GM18508 (cell line): ENCODE measurements at regions not wholly inside any gene's neighbourhood (a gene's known extent, or its start where the extent isn't known, plus 50 kb on each side); places are given as distances from the start of the nearest gene placed in this dataset.

ENCODE experiments used
- ATAC-seq: cut with Tn5 transposase; IDR thresholded peaks from one replicate; pipeline ENCODE4 v1.9.1; 2021; ENCODE audit warnings: moderate number of reproducible peaks; ENCODE audit not compliant: insufficient read depth, unreplicated experiment

DNA sequence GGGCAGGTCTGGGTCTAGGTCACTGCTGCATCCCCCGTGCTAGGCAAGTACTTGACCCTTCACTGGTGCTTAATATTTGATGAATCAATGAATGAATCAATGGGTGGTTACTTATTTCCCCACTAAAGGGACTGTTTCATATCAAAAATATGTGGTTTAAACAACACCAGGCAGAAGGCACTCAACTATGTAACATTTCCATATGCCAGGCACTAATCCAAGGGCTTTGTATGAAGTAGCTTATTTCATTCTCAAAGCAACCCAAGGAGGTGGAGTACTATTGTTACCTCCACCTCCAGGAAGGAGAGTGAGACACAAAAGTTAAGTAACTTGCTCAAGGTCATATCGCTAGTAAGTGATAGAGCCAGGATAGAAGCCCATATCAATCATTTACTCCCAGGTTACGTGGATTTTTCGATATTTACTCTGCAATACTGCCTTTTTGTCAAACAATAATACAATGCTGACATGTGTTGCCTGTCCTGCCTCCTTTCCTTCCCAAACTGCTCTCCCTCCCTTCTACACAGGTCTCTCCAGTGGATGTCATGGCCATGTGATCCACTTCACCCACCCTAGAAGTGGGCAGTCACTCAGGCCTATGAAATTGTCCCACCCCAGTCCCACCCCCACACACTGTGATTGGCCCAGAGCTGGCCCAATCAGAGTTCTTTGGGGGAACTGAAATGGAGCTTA, 142.8 kb downstream of the ETS2 start:
- ATAC-seq: no peak

DNA sequence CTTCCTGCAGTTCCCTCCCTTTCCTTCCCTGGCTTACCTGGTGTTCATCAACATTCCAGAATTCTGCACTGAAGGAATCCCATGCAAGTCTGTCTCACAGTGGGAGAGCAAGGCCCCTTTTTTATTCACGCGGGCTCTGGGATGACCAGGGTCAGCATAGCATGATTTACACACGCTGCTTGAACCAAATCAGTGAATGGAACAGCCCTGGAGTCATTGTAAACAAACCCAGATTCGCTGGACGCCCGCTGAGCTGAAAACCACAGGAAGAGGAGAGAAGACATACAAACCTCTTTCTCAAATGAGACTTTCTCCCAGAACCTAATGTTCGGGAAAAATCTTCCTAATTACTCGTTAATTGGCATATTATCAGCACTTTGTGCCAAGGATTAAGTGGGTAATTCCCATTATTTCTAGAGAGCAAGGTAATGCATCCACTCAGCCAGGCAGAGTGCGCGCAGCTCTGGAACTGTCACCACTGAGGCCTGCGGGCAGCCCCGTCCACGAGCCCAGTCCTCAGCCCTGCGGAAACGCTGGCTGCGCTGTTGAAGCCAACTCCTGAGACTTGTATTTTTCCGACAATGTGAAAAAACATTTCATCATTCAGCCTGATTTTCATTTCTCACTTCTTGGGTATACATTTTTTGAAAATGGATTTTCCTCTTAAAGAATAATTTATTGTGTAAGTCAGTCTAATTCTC, 140.0 kb downstream of the ETS2 start:
- ATAC-seq: no peak

DNA sequence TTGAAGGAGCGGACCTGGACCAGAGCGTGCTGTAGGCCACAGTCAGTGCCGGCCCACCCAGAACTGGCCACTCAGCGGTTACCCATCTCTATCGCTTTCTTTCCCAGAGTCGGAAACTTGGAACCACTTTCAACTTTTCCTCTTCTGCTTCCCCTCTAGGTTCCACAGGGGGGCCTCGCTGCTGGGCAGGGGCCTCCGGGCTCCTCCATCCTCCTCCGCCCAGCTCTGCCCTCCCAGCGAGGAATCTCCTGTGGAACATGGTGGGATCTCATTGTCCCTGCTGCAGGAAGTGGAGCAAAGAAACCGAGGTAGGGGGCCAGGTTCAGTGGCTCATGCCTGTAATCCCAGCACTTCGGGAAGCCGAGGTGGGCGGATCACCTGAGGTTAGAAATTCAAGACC, 139.2 kb downstream of the ETS2 start:
- ATAC-seq: no peak

DNA sequence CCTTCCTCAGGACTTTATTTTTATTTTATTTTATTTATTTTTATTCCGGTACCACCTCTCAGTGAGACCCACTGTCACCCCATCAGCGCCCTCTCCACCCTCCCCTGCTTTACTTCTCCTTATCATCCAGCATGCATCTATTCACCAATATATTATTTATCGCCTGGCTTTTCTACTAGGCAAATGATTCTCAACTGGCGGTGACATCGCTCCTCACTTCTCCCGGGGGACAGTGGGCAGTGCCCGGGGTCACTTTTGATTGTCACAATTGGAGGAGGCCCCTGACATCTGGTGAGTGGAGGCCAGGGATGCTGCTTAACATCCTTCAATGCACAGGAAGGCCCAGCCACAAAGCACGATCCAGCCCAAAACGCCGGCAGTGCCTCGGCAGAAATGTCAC, 138.7 kb downstream of the ETS2 start:
- ATAC-seq: no peak

DNA sequence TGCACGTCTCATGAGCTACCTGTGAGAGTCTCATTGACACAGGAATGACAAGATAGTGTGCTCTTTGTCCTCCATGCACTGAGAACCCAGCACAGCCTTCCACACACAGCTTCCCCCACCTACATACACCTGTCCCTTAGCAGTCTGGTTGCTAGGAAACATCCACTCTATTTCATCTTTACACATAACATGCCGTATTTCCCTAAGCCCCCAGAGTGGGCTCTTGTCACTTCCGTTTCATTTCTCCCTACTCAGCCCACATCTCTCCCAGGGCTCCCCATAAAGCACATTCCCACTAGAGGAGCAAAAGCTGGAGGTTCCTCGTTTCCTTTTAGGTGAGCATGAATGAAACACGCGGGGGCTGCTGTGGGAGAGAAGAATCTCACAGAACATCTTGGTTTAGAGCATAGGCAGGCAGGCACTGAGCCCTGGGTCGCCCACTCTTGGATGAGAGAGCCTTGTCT, 137.1 kb downstream of the ETS2 start:
- ATAC-seq: no peak

DNA sequence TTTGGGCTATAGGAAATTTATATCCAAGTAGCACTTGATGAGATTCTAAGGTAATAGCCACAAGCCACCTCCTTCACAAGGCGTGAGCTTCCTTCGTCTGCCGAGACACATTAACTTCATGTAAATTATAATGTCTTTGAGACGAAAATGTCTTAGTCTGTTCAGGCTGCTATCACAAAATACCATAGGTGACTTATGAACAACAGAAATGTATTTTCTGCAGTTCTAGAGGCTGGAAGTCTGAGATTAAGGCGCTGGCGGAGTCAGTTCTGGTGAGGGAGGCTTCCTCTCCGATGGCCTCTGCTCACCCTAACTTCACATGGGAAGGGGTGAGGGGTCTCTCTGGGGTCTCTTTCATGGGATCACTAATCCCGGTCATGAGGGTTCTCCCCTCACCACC, 133.0 kb downstream of the ETS2 start:
- ATAC-seq: no peak

DNA sequence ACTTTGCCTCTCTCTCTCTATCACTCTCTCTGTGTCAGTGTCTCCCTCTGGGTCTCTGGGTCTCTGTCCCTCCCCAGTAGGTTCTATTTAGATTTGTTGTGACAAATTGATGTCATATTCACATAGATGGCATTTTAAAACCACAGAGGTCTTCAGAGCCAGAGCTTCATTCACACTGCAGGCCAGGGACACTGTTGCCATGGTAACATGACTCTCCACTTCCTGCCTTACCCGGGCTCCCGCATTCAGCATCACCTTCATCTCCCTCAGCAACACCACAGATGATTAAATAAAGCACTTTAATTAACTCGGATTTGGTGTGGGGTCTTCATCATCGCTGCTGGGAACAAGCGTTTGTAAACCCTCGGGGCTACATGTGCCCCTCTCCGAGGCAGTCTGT, 132.6 kb downstream of the ETS2 start:
- ATAC-seq: no peak

DNA sequence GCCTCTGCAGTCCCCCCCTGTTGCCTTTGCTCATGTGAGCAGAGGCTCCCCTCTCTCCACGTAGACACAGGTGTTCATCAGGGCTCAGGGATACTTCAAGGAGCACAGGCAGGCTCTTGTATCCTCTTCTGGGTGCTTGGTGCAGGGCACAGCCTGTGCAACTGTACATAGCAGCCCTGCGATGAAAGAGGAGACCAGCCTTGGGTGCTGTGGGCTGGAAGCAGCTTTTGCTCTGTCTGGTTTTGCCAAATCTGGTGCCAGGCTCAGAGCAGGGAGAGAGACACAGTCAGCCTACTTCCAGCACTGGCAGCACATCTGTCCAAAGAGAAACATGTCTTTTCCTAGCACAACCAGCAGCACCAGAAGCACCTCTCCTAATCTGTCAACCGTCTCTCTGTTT, 132.1 kb downstream of the ETS2 start:
- no peak for ATAC-seq

DNA sequence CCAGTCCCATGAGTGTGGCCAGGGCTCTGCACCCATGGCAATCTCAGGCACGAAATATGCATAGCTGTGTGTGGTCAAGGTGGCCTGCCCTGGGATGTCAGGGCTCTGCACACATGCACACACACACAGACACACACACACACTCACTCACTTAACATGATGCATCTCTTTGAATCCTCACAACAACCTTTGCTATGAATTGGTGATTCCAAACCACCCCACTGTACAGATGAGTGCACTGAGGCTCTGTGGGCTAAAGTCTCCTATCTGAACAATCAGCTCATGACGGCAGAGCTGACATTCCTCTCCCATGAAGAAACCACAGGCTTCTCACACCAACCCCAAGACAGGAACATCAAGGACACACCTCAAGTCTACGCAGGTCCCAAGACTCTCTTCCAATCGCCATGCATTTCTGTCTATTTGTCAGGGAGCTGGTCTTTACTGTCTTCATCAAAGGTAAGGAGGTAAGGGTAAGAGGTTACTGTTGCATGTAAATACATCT, 131.6 kb downstream of the ETS2 start:
- ATAC-seq: no peak

DNA sequence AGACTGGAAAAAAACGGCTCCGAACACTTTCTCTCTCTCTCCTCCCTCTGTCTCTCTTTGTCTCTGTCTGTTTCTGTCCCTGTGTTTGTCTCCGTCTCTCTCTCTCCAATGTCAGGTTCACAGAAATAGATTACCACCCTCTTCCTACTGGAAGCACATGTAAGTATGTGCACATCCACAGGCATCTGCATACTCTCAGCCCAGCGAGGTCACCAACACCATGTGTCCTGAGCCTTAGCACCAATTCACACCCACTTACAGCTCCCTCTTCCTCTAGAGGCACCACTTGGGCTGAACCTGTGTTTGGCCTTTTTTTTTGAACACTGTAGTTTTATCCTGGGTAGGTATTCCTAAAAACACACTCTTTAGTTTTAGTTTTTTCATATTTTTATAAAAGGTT, 130.5 kb downstream of the ETS2 start:
- ATAC-seq: no peak

DNA sequence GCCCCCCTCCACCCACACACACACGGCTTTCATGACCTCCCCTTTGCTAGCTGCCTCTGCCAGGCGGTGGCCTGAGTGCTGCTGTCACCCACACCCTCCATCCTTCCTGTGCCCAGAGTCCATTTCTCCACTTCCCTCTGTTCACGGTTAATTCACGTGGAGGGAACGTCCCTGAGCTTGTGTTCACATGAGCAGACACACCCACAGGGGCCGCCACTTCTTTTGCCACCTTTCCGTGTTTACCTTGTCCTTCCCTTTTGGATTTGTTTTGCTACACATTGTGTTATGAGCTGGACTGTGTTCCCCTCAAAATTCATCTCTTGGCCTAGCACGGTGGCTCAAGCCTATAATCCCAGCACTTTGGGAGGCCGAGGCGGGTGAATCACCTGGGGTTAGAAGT, 128.0 kb downstream of the ETS2 start:
- ATAC-seq: no peak

DNA sequence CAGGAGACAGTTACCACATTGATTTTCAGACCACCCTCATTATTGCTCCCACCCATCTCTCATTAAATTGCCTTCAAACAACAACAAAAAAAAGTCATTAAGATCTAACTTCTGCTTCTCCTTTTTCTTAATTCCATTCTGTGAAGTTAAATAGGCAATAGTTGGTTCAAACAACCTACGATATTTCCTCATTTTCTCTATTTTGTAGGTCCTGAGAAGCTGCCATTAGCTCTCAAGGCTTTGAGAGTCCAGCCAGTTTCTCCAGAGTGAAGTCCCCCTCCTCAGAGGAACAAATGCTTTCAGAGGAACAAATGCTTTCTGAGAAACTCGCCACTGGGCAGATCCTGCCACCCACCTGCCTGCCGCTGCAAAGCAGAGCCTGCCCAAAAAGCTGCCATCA, 125.6 kb downstream of the ETS2 start:
- ATAC-seq: no peak

DNA sequence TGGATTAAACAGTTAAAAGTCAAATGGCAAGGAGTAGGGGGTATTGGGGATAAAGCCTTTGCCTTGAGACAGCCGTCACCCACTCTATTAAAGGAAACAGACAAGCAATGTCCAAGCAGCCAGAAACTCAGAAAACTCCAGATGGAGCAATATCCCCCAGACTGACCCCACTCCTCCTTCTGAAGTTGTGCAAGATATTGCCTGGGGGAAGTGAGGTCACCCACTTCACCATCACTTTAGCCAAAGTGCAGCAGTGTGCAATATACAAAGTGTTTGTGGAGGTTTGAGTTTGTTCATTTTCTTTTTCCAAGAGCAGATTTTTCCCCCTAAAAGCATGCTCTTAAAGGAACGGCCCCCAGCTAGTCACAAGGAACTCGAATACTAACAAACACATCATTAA, 125.1 kb downstream of the ETS2 start:
- no peak for ATAC-seq

DNA sequence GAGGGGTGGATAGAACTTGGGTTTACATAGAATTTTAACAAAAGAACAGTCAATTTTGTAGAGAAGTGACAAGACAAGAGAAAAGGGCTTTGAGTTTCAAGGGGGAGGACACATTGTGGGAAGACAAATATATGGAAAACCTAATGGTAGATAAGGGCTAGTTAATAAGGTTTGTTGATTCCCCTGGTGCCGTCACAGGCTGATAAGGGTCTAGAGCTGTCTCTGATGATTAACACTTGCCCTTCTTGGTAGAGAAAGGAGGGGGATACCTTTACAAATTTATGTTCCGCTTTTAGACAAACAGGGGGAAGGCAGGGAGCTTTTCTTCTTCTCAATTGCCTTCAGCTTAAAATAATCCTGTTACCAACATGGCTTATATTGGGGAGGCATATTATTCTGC, 124.3 kb downstream of the ETS2 start:
- ATAC-seq: no peak

DNA sequence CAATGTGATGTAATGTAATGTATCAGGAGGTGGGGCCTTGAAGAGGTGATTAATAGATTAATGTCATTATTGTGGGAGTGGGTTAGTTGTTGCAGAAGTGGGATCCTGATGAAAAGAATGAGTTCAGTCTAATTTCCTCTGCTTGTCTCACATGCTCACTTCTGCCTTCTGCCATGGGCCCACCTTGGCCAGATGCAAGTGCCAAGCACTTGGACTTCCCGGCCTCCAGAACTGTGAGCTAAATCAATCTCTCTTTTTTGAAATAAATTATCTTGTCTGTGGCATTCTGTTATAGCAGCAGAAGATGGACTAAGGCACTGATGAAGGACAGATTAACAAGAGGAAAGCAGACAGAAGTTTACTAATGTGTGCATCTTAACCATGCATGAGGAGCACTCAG, 123.9 kb downstream of the ETS2 start:
- no peak for ATAC-seq

DNA sequence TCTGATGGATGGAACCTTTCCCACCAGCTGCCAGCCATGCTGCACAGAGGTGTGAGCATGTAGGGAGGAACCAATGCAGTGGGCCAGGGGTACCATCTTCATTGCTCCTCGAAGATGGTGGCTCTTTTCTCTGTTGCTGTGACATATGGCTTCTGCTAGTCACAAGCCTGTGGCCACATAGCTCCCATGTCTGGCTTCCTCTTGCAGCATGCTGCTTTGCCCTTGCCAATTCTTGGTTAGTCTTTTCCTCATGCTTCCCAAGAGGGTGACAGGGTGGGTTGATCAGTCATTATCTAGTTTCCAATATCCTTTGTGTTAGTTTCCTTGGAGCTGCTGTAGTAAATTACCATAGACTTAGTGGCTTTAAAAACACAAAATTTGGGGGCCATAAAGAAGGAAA, 123.4 kb downstream of the ETS2 start:
- ATAC-seq: no peak

DNA sequence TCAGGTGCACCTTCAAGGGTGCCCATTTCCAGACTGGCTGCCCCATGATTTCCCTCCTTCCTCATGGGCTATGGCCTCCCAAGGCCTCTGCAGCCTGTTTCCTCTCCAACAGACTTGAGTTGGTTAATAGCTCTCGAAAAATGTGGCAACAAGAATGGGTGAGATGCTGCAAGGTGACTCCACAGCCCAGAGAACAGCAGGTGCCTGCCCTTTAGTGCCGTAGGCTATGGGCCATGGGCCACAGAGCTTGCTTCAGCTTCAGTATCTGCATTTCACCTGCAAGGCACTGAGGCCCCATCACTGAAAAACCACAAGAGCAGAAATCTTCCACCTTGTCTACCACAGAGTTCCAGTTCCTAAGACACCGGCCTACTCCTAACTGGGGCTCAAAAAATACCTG, 122.0 kb downstream of the ETS2 start:
- no peak for ATAC-seq

DNA sequence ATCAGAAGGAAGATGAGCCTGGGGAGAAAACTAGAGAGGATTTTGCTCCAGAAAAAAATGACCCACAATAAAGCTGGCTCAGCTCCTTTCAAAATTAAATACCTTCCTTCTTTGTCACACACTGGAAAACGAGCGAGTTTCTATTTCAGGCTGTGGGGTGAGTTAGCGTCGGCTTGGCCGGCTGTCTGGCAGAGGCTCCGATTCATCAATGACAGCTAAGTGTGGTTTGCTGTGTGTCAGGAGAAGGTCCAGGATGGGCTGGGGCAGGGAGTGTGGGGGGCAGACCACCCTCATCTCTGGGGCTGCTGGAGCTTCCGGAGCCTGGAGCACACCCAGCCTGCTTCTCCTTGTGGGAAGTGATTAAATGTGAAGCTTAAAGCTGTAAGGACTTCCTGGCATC, 120.2 kb downstream of the ETS2 start:
- ATAC-seq: no peak

DNA sequence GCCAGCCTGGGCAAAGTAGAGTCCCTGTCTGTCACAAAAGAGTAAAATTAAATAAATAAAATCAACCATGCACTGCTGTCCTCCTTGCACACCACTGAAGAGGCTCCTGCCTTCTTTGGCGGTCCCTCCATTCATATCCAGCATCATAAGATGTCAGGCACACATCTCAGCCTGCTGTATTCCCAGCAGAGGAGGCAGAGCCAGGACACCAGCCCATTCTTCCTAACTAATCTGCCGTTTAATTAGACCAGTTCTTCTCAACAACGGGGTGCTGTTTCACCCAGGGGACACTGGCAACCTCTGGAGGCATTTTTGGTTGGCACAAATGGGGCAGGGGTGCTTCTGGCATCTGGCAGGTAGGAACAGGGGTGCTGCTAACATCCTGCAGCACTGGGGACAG, 119.7 kb downstream of the ETS2 start:
- ATAC-seq: no peak

DNA sequence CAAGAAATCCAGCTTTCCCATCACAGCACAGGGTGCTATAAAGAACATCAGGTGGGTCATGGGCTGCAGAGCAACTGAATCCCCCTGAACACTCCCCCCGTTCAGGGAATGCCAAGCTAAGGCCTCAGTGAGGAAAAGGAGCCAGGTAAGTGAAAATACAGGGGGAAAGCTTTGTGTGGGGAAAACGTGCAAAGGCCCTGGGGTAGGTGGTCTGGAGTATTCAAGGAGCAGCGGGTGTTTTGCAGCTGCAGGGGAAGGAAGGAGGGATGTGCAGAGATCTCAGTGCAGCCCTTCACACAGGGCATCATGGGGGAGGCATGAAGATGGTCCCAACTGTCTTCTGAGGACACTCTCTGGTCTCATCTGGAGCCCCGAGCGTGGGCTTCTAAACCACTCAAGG, 119.2 kb downstream of the ETS2 start:
- ATAC-seq: no peak

DNA sequence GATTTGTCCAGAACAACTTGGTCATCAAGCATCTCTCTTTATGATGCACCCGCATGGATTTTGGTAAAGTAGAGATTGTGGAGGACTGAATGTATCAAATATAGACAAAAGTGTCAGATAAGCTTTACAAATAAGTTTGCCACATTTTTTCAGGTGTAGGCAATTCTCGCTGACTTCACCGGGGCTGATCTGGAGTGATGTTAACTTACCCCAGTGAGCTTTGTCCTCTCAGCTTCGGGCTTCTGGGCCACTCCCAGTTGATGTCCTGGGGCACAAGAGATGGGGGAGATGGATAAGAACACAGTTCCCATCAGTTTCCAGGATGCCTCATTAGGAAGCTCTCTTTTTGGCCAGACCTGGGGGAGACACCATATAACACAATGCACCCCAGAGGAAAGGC, 117.7 kb downstream of the ETS2 start:
- no peak for ATAC-seq
